Inflammatory macrophage (primary cell): ENCODE measurements at regions not wholly inside any gene's neighbourhood (a gene's known extent, or its start where the extent isn't known, plus 50 kb on each side); places are given as distances from the start of the nearest gene placed in this dataset.
"Not testable (repeated sequence)": the region's sequence is repeated elsewhere in the genome, so short reads cannot be mapped to it uniquely, and the experiment has no call there.

ENCODE experiments used
- DNase-seq, 2 donors: peaks; one replicate each; pipeline ENCODE4 v3.0.0-alpha.2; 2020 to 2022

GRCh38 chr14:97760050-97760449 is 962.9 kb downstream of the VRK1 start:
- DNase-seq, result no peak

- DNase-seq, result no peak
Observed at GRCh38 chr14:97762386-97762785, 965.2 kb downstream of the VRK1 start.

GRCh38 chr14:97771340-97772045 is 974.3 kb downstream of the VRK1 start:
- DNase-seq, result no peak

GRCh38 chr14:97773598-97773997 is 976.4 kb downstream of the VRK1 start:
- DNase-seq, result no peak

- no peak for DNase-seq
Observed at GRCh38 chr14:97776890-97777558, 979.8 kb downstream of the VRK1 start.

- DNase-seq, result no peak
Observed at GRCh38 chr14:97777622-97778355, 980.6 kb downstream of the VRK1 start.

- no peak for DNase-seq
Observed at GRCh38 chr14:97779140-97779539, 982.0 kb downstream of the VRK1 start.

- no peak for DNase-seq
Observed at GRCh38 chr14:97780804-97781203, 983.6 kb downstream of the VRK1 start.

- DNase-seq, result no peak
Observed at GRCh38 chr14:97781961-97782360, 984.8 kb downstream of the VRK1 start.

GRCh38 chr14:97782871-97783414 is 985.8 kb downstream of the VRK1 start:
- no peak for DNase-seq

GRCh38 chr14:97785495-97785894 is 988.3 kb downstream of the VRK1 start:
- no peak for DNase-seq

- DNase-seq, result no peak
Observed at GRCh38 chr14:97788364-97788763, 991.2 kb downstream of the VRK1 start.

GRCh38 chr14:97788846-97789526 is 991.8 kb downstream of the VRK1 start:
- DNase-seq, result no peak

GRCh38 chr14:97791072-97791471 is 993.9 kb downstream of the VRK1 start:
- no peak for DNase-seq

- no peak for DNase-seq
Observed at GRCh38 chr14:97791906-97792305, 994.7 kb downstream of the VRK1 start.

GRCh38 chr14:97796511-97796910 is 999.3 kb downstream of the VRK1 start:
- no peak for DNase-seq

GRCh38 chr14:97798176-97798575 is 1001.0 kb downstream of the VRK1 start:
- DNase-seq, result no peak

GRCh38 chr14:97802430-97803373 is 1005.5 kb downstream of the VRK1 start:
- no peak for DNase-seq

GRCh38 chr14:97804056-97804455 is 1006.9 kb downstream of the VRK1 start:
- DNase-seq, result no peak

- DNase-seq, result no peak
Observed at GRCh38 chr14:97806891-97807290, 1009.7 kb downstream of the VRK1 start.

GRCh38 chr14:97808541-97808940 is 1011.4 kb downstream of the VRK1 start:
- DNase-seq, result not testable (repeated sequence)

- no peak for DNase-seq
Observed at GRCh38 chr14:97813556-97813955, 1016.4 kb downstream of the VRK1 start.
